HL-60 (cell line): ENCODE measurements at regions not wholly inside any gene's neighbourhood (a gene's known extent, or its start where the extent isn't known, plus 50 kb on each side); places are given as distances from the start of the nearest gene placed in this dataset.

ENCODE experiments used
- POLR2AphosphoS5 ChIP-seq: IDR thresholded peaks from 2 replicates; pipeline ENCODE4 v1.6.1; 2012; ENCODE audit warnings: low read depth
- TF ChIP-seq, protein P1 (sequence below): IDR thresholded peaks from one replicate; pipeline ENCODE4 v1.5.1; 2011; ENCODE audit warnings: low read length, control low read depth, inconsistent platforms; ENCODE audit not compliant: insufficient read depth

DNA sequence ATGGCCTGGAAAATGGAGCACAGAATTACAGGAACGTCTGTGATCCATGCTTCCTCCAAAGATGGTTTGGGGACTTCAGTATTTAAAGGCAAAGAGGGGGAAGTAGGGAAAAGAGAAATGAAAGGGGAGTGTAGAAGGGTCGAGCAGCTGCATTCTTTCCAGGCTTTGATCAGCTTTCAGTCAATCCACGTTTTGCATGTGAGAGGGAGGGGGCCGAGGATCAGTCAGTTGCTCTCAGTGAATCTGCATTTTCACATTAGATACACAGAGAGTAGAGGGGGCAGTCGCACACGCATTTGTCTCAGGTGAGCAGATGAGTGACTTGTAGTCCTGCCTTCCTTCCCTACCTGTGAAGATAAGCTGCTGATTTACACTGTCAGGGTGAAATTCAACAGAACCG lies 78.8 kb downstream of the FOXF2 start:
- TF ChIP-seq, protein P1, sequence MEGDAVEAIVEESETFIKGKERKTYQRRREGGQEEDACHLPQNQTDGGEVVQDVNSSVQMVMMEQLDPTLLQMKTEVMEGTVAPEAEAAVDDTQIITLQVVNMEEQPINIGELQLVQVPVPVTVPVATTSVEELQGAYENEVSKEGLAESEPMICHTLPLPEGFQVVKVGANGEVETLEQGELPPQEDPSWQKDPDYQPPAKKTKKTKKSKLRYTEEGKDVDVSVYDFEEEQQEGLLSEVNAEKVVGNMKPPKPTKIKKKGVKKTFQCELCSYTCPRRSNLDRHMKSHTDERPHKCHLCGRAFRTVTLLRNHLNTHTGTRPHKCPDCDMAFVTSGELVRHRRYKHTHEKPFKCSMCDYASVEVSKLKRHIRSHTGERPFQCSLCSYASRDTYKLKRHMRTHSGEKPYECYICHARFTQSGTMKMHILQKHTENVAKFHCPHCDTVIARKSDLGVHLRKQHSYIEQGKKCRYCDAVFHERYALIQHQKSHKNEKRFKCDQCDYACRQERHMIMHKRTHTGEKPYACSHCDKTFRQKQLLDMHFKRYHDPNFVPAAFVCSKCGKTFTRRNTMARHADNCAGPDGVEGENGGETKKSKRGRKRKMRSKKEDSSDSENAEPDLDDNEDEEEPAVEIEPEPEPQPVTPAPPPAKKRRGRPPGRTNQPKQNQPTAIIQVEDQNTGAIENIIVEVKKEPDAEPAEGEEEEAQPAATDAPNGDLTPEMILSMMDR: no peak
- TF ChIP-seq POLR2AphosphoS5: no peak
